ENCODE measurements at regions not wholly inside any gene's neighbourhood (a gene's known extent, or its start where the extent isn't known, plus 50 kb on each side); places are given as distances from the start of the nearest gene placed in this dataset.

DNA sequence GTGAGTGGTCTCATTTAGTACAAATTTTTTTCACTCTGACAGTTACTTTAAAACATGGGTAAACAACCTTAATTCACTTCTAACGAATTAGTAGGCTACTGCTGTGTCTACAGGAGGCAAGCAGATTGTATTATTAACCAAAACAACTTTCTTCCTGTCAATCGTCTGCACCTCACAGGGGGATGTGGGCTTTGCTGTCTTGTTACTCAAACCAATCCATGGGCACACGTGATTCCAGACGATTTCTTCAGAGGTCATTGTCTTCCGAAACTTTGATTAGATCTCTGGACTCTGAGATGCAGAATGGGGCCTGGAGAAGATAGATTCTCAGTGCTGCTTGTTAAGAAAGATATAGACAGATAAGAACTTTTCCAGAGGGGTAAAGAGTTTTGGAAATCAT is 327.8 kb downstream of the DHX15 start:
- TF ChIP-seq USF2 (CRISPR knock-in tag; IDR thresholded peaks at IDR 0.05) (peak; percentile 72), CREM (CRISPR knock-in tag; IDR thresholded peaks at IDR 0.05) (no peak)
- no peak for DNase-seq (ENCODE audit: low spot score)
- no peaks in the 10 kb centered on the region for H3K36me3 Mint-ChIP-seq
- H3K4me3 Mint-ChIP-seq = no peak overlapping the region
- peak; percentile 72; the same call in 1 of the 2 replicates for ATAC-seq
- H3K27me3 Mint-ChIP-seq (ENCODE audit: low read depth) = no peaks in the 10 kb centered on the region; the same call in 1 of the 2 replicates
- ChIA-PET CTCF (no interaction called here), POLR2A (no interaction called here)
- H3K27ac Mint-ChIP-seq = no peak overlapping the region
- no peaks in the 10 kb centered on the region for H3K9me3 Mint-ChIP-seq
- H3K4me1 Mint-ChIP-seq = peaks cover 41% of the 10 kb centered on the region

DNA sequence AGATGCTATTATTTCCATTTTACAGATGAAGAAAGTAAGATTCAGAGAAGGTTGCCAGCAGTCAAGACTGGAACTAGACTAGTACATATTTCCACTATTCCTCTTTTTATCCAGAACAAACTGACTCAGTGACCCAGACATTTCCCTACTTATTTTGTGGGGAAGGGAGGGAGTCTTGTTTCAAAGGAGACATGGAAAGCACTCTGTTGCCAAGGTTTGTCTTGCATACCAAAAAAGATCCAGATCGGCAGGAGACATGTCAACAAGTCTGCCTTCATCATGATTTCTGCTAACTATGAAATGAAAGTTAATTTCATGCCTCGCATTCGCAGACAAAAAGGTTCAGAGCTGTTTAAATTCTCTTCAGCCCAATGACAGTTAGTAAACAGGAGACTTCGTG is 328.3 kb downstream of the DHX15 start:
- no peak for TF ChIP-seq CREM (CRISPR knock-in tag; IDR thresholded peaks at IDR 0.05)
- no peak for TF ChIP-seq ZNF263 (CRISPR knock-in tag; IDR thresholded peaks at IDR 0.05; ENCODE audit: low read depth)
- TF ChIP-seq, protein P1, sequence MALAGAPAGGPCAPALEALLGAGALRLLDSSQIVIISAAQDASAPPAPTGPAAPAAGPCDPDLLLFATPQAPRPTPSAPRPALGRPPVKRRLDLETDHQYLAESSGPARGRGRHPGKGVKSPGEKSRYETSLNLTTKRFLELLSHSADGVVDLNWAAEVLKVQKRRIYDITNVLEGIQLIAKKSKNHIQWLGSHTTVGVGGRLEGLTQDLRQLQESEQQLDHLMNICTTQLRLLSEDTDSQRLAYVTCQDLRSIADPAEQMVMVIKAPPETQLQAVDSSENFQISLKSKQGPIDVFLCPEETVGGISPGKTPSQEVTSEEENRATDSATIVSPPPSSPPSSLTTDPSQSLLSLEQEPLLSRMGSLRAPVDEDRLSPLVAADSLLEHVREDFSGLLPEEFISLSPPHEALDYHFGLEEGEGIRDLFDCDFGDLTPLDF (CRISPR knock-in tag; IDR thresholded peaks at IDR 0.05) = no peak
- no peak for TF ChIP-seq JAZF1 (CRISPR knock-in tag; IDR thresholded peaks at IDR 0.05)
- no peak for TF ChIP-seq KAT7 (CRISPR knock-in tag; IDR thresholded peaks at IDR 0.05; ENCODE audit: borderline replicate concordance)
- TF ChIP-seq, protein P2, sequence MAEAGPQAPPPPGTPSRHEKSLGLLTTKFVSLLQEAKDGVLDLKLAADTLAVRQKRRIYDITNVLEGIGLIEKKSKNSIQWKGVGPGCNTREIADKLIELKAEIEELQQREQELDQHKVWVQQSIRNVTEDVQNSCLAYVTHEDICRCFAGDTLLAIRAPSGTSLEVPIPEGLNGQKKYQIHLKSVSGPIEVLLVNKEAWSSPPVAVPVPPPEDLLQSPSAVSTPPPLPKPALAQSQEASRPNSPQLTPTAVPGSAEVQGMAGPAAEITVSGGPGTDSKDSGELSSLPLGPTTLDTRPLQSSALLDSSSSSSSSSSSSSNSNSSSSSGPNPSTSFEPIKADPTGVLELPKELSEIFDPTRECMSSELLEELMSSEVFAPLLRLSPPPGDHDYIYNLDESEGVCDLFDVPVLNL (CRISPR knock-in tag; IDR thresholded peaks at IDR 0.05; ENCODE audit: borderline replicate concordance, low read depth) = no peak
- TF ChIP-seq JUN (CRISPR knock-in tag; IDR thresholded peaks at IDR 0.05) = no peak
- no peak for TF ChIP-seq NR3C1 (CRISPR knock-in tag; conservative IDR thresholded peaks at IDR 0.05; ENCODE audit: low read depth)
- no peak for TF ChIP-seq PREB (CRISPR knock-in tag; IDR thresholded peaks at IDR 0.05; ENCODE audit: borderline replicate concordance)
- TF ChIP-seq ZNF512 (CRISPR knock-in tag; IDR thresholded peaks at IDR 0.05; ENCODE audit: borderline replicate concordance) = no peak
- no peak for TF ChIP-seq ATF3 (CRISPR knock-in tag; conservative IDR thresholded peaks at IDR 0.05)
- TF ChIP-seq, protein P3, sequence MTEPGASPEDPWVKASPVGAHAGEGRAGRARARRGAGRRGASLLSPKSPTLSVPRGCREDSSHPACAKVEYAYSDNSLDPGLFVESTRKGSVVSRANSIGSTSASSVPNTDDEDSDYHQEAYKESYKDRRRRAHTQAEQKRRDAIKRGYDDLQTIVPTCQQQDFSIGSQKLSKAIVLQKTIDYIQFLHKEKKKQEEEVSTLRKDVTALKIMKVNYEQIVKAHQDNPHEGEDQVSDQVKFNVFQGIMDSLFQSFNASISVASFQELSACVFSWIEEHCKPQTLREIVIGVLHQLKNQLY (CRISPR knock-in tag; IDR thresholded peaks at IDR 0.05) = no peak
- TF ChIP-seq, protein P4, sequence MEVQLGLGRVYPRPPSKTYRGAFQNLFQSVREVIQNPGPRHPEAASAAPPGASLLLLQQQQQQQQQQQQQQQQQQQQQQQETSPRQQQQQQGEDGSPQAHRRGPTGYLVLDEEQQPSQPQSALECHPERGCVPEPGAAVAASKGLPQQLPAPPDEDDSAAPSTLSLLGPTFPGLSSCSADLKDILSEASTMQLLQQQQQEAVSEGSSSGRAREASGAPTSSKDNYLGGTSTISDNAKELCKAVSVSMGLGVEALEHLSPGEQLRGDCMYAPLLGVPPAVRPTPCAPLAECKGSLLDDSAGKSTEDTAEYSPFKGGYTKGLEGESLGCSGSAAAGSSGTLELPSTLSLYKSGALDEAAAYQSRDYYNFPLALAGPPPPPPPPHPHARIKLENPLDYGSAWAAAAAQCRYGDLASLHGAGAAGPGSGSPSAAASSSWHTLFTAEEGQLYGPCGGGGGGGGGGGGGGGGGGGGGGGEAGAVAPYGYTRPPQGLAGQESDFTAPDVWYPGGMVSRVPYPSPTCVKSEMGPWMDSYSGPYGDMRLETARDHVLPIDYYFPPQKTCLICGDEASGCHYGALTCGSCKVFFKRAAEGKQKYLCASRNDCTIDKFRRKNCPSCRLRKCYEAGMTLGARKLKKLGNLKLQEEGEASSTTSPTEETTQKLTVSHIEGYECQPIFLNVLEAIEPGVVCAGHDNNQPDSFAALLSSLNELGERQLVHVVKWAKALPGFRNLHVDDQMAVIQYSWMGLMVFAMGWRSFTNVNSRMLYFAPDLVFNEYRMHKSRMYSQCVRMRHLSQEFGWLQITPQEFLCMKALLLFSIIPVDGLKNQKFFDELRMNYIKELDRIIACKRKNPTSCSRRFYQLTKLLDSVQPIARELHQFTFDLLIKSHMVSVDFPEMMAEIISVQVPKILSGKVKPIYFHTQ (CRISPR knock-in tag; IDR thresholded peaks at IDR 0.05) = no peak
- TF ChIP-seq HMGXB4 (CRISPR knock-in tag; IDR thresholded peaks at IDR 0.05) = no peak
- no peak for TF ChIP-seq PRRX2 (CRISPR knock-in tag; IDR thresholded peaks at IDR 0.05)
- TF ChIP-seq TCF7 (CRISPR knock-in tag; IDR thresholded peaks at IDR 0.05; ENCODE audit: low read depth) = no peak
- TF ChIP-seq ELF4 (CRISPR knock-in tag; IDR thresholded peaks at IDR 0.05; ENCODE audit: low read depth) = no peak
- no peak for TF ChIP-seq ZSCAN18 (CRISPR knock-in tag; IDR thresholded peaks at IDR 0.05)
- no peak for TF ChIP-seq ZNF219 (CRISPR knock-in tag; IDR thresholded peaks at IDR 0.05; ENCODE audit: borderline replicate concordance)
- Mint-ChIP-seq H3K9me3 (no peaks in the 10 kb centered on the region), H3K36me3 (no peaks in the 10 kb centered on the region), H3K27ac (no peak overlapping the region), H3K27me3 (ENCODE audit: low read depth) (no peaks in the 10 kb centered on the region; the same call in 1 of the 2 replicates), H3K4me3 (no peak overlapping the region), H3K4me1 (peaks cover 37% of the 10 kb centered on the region)
- POLR2A ChIA-PET = no interaction called here
- CTCF ChIA-PET = no interaction called here
- ATAC-seq (no peak), DNase-seq (ENCODE audit: low spot score) (no peak)
